ENCODE measurements at regions not wholly inside any gene's neighbourhood (a gene's known extent, or its start where the extent isn't known, plus 50 kb on each side); places are given as distances from the start of the nearest gene placed in this dataset.

DNA sequence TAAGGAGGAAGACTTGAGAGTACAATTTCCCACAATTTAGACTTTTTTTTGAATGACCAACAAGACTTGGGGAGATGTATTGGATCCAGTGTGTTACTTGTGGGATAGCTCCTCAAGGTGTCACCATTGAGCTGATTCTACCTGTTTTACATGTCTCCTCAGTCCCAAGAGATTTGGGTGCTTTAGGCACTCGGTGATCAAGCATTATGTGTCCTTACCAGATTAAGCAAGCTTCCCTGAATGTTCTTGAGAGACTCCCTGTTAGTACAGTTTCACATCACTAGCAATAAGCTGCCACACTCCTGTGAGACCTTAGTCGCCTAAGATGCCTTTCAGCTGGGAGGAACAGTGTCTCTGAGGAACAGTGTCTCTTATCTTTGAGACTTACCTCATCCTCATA, 384.3 kb upstream of the SYT4 start:
- no peak for TF ChIP-seq EZH2 (IDR thresholded peaks at IDR 0.05; ENCODE audit: borderline replicate concordance, low read length)
- TF ChIP-seq, protein P1, sequence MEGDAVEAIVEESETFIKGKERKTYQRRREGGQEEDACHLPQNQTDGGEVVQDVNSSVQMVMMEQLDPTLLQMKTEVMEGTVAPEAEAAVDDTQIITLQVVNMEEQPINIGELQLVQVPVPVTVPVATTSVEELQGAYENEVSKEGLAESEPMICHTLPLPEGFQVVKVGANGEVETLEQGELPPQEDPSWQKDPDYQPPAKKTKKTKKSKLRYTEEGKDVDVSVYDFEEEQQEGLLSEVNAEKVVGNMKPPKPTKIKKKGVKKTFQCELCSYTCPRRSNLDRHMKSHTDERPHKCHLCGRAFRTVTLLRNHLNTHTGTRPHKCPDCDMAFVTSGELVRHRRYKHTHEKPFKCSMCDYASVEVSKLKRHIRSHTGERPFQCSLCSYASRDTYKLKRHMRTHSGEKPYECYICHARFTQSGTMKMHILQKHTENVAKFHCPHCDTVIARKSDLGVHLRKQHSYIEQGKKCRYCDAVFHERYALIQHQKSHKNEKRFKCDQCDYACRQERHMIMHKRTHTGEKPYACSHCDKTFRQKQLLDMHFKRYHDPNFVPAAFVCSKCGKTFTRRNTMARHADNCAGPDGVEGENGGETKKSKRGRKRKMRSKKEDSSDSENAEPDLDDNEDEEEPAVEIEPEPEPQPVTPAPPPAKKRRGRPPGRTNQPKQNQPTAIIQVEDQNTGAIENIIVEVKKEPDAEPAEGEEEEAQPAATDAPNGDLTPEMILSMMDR (conservative IDR thresholded peaks at IDR 0.05 in 1 of 2, IDR thresholded peaks at IDR 0.05 in 1 of 2; ENCODE audit: extremely low read depth in 1 of 2, insufficient read depth in 1 of 2, low read depth in 1 of 2, low read length in 2 of 2) = peak; percentile 64 to 76

Measured in mammary epithelial cell (primary cell).